ENCODE measurements at regions not wholly inside any gene's neighbourhood (a gene's known extent, or its start where the extent isn't known, plus 50 kb on each side); places are given as distances from the start of the nearest gene placed in this dataset.

GRCh38 chr22:47450876-47451475 is 688.5 kb downstream of the TBC1D22A start:
- Histone ChIP-seq H3K27me3 (peaks cover 0 to 15% (median 0%) of the 10 kb centered on the region in 4 donors), H3K9me3 (peaks cover 0 to 6% (median 0%) of the 10 kb centered on the region in 3 donors), H3K4me3 (no peak overlapping the region), H3K36me3 (no peaks in the 10 kb centered on the region), H3K4me1 (no peaks in the 10 kb centered on the region), H3K27ac (no peak overlapping the region)
- no peak for DNase-seq
- TF ChIP-seq POLR2A (IDR thresholded peaks at IDR 0.05) (no peak), CTCF (IDR thresholded peaks at IDR 0.05) (no peak)
- WGBS, 2 donors, result 80 to 83% methylated on average over 8 of the region's 9 CpGs
- intact Hi-C loops (cut with DNase I), result no loop called here

- Histone ChIP-seq H3K27ac (no peak overlapping the region), H3K27me3 (peaks cover 0 to 15% (median 0%) of the 10 kb centered on the region in 4 donors), H3K4me1 (no peaks in the 10 kb centered on the region), H3K4me3 (no peak overlapping the region), H3K36me3 (no peaks in the 10 kb centered on the region), H3K9me3 (peaks cover 0 to 6% (median 0%) of the 10 kb centered on the region in 3 donors)
- intact Hi-C loops (cut with DNase I), result no loop called here
- TF ChIP-seq POLR2A (IDR thresholded peaks at IDR 0.05), result no peak
- no peak for TF ChIP-seq CTCF (IDR thresholded peaks at IDR 0.05)
- WGBS, 2 donors, result 72 to 94% methylated on average over 2 to 6 of the region's 12 CpGs
- no peak for DNase-seq
These were observed 687.2 kb downstream of the TBC1D22A start for GRCh38 chr22:47449508-47450270.

DNA sequence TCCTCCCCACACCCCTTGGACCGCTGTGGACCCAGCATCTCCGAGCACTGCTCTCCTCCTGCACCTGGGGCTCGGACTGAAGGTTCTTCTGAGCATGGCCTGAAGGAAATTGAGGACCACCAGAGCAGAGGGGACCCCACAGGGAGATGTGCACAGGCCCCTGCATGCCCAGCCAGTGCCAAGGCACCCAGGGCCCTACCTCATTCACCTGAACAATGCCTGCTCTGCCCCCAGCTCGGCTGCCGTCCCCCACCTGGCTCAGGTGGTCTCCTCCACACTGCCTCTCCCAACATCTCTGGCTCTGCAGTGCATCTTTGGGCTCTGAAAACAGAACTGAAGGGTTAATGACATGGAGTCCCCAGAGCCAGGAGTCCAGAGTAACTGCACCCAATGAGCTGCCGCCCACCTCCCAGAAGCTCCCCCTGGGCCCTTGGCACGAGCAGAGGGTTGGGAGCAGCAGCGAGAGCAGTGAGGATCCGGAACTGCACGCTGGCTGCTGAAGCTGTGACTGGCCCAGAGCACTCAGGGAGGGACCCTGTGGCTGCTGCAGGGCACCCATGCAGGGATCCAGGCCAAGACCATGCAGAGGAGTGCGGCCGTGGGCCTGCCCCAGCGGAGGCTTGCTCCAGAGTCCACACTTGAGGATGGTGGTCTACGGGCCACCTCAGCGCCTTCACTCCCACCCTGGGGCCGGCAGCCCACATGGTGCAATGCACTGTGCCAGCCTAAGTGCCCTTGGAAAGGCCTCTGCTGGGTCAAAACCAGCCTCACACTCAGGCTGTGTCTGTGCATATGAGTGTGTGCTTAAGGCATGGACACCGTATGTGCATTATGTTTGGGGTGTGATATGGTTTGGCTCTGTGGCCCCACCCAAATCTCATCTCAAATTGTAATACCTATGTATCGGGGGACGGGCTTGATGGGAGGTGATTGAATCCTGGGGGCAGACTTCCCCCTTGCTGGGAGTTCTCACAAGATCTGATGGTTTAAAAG is 686.1 kb downstream of the TBC1D22A start:
- Histone ChIP-seq H3K4me3 (no peak overlapping the region), H3K27me3 (peaks cover 0 to 15% (median 0%) of the 10 kb centered on the region in 4 donors), H3K4me1 (no peaks in the 10 kb centered on the region), H3K36me3 (no peaks in the 10 kb centered on the region), H3K27ac (no peak overlapping the region), H3K9me3 (peaks cover 0 to 6% (median 0%) of the 10 kb centered on the region in 3 donors)
- no peak for DNase-seq
- no peak for TF ChIP-seq POLR2A (IDR thresholded peaks at IDR 0.05)
- no peak for TF ChIP-seq CTCF (IDR thresholded peaks at IDR 0.05)
- 69 to 74% methylated on average over 5 to 7 of the region's 19 CpGs for WGBS, 2 donors
- intact Hi-C loops (cut with DNase I), result no loop called here

- no peak for DNase-seq
- Histone ChIP-seq H3K27ac (no peak overlapping the region), H3K27me3 (peaks cover 0 to 15% (median 0%) of the 10 kb centered on the region in 4 donors), H3K4me3 (no peak overlapping the region), H3K36me3 (no peaks in the 10 kb centered on the region), H3K4me1 (no peaks in the 10 kb centered on the region), H3K9me3 (no peaks in the 10 kb centered on the region)
- no peak for TF ChIP-seq POLR2A (IDR thresholded peaks at IDR 0.05)
- WGBS, 2 donors, result 82 to 85% methylated on average over 24 to 28 of the region's 28 CpGs
- intact Hi-C loops (cut with DNase I), result no loop called here
These were observed 684.7 kb downstream of the TBC1D22A start for GRCh38 chr22:47446821-47447810.

GRCh38 chr22:47446331-47446730 is 683.9 kb downstream of the TBC1D22A start:
- Histone ChIP-seq H3K4me1 (no peaks in the 10 kb centered on the region), H3K36me3 (no peaks in the 10 kb centered on the region), H3K27ac (no peak overlapping the region), H3K4me3 (no peak overlapping the region), H3K9me3 (no peaks in the 10 kb centered on the region), H3K27me3 (peaks cover 0 to 15% (median 0%) of the 10 kb centered on the region in 4 donors)
- no peak for DNase-seq
- intact Hi-C loops (cut with DNase I), result no loop called here
- 92 to 95% methylated on average over 7 to 8 of the region's 8 CpGs for WGBS, 2 donors
- TF ChIP-seq POLR2A (IDR thresholded peaks at IDR 0.05), result no peak
- TF ChIP-seq CTCF (IDR thresholded peaks at IDR 0.05), result no peak

Measured in esophagus squamous epithelium (tissue), 5 donors.